GM12873 (cell line): ENCODE measurements at regions not wholly inside any gene's neighbourhood (a gene's known extent, or its start where the extent isn't known, plus 50 kb on each side); places are given as distances from the start of the nearest gene placed in this dataset.

Experiments used
- CTCF ChIP-seq: IDR thresholded peaks from 2 replicates; pipeline ENCODE4 v1.5.1; 2012; ENCODE audit warnings: low read depth, mild to moderate bottlenecking, moderate library complexity, low read length, control low read depth; ENCODE audit not compliant: insufficient read depth; ENCODE audit errors: missing control alignments

GRCh38 chr2:139045524-139045923 lies 265.3 kb upstream of the NXPH2 start:
- TF ChIP-seq CTCF = no peak

- no peak for TF ChIP-seq CTCF
These were observed 253.9 kb upstream of the NXPH2 start for GRCh38 chr2:139034064-139034463.

GRCh38 chr2:139033300-139033699 lies 253.1 kb upstream of the NXPH2 start:
- no peak for TF ChIP-seq CTCF

GRCh38 chr2:139031722-139032121 lies 251.5 kb upstream of the NXPH2 start:
- TF ChIP-seq CTCF = peak; percentile 10

GRCh38 chr2:139020287-139020686 lies 240.1 kb upstream of the NXPH2 start:
- no peak for TF ChIP-seq CTCF

- TF ChIP-seq CTCF = no peak
These were observed 238.1 kb upstream of the NXPH2 start for GRCh38 chr2:139018252-139018651.

GRCh38 chr2:139007130-139007529 lies 226.9 kb upstream of the NXPH2 start:
- TF ChIP-seq CTCF = no peak
